ENCODE measurements at regions not wholly inside any gene's neighbourhood (a gene's known extent, or its start where the extent isn't known, plus 50 kb on each side); places are given as distances from the start of the nearest gene placed in this dataset.

DNA sequence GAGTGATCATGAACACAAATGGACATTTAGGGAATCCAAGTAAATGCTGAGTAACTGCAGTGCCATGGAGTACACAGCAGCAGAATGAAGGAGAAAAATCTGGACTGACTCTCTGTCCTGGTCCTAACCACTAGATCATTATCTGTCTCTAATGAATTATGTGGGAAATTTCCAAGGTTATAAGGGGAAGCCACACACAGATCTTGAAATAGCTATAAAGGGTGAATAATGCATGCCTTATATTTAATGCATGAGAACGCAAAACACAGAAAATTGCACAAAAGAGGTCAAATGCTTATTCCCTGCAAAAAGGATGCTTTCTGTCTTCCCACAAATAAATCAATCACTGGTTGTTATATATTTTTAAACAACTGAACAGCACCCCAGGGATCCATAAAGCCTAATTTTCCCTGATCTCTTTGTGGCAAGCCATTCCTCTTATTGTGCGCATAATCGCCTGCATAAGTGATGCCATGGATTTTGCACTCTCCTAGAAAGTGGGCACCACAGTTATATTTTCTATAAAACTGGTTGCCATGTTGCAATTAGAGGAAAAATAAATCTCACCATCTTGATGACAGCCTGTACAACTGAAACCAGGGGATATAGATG is 201.8 kb downstream of the XPNPEP1 start:
- TF ChIP-seq, protein P1, sequence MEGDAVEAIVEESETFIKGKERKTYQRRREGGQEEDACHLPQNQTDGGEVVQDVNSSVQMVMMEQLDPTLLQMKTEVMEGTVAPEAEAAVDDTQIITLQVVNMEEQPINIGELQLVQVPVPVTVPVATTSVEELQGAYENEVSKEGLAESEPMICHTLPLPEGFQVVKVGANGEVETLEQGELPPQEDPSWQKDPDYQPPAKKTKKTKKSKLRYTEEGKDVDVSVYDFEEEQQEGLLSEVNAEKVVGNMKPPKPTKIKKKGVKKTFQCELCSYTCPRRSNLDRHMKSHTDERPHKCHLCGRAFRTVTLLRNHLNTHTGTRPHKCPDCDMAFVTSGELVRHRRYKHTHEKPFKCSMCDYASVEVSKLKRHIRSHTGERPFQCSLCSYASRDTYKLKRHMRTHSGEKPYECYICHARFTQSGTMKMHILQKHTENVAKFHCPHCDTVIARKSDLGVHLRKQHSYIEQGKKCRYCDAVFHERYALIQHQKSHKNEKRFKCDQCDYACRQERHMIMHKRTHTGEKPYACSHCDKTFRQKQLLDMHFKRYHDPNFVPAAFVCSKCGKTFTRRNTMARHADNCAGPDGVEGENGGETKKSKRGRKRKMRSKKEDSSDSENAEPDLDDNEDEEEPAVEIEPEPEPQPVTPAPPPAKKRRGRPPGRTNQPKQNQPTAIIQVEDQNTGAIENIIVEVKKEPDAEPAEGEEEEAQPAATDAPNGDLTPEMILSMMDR (IDR thresholded peaks at IDR 0.05), result no peak
- TF ChIP-seq POLR2A (IDR thresholded peaks at IDR 0.05), result no peak

All from testis (tissue), 2 donors.